Activated T-helper 17 cell treated with anti-CD3 and anti-CD28 coated beads, Interleukin-2, amount 50 U/mL, for 72 hours (primary cell): ENCODE measurements at regions not wholly inside any gene's neighbourhood (a gene's known extent, or its start where the extent isn't known, plus 50 kb on each side); places are given as distances from the start of the nearest gene placed in this dataset.
"Not testable (repeated sequence)": the region's sequence is repeated elsewhere in the genome, so short reads cannot be mapped to it uniquely, and the experiment has no call there.

Experiments used
- ATAC-seq: fragments of 150-1000 bp; cut with Tn5 transposase; replicated peaks from 2 replicates; pipeline ENCODE4 v1.10.0; 2021; ENCODE audit warnings: mild to moderate bottlenecking, moderate library complexity
- H3K27ac Mint-ChIP-seq: one replicate; pipeline ENCODE4 v1.8.0; 2022; ENCODE audit warnings: mixed read lengths
- H3K27me3 Mint-ChIP-seq: one replicate; pipeline ENCODE4 v1.8.0; 2022; ENCODE audit warnings: mixed read lengths
- H3K36me3 Mint-ChIP-seq: one replicate; pipeline ENCODE4 v1.8.0; 2022; ENCODE audit warnings: low read depth, mild to moderate bottlenecking, mixed read lengths
- H3K4me1 Mint-ChIP-seq: one replicate; pipeline ENCODE4 v1.8.0; 2022; ENCODE audit warnings: mixed read lengths
- H3K4me3 Mint-ChIP-seq: one replicate; pipeline ENCODE4 v1.8.0; 2022; ENCODE audit warnings: mild to moderate bottlenecking, mixed read lengths
- H3K9me3 Mint-ChIP-seq: one replicate; pipeline ENCODE4 v1.8.0; 2022; ENCODE audit warnings: mixed read lengths

- ATAC-seq = no peak
Observed at GRCh38 chr5:87183896-87184295, 83.8 kb upstream of the RASA1 start.

GRCh38 chr5:87184605-87185004, 83.1 kb upstream of the RASA1 start:
- H3K36me3 Mint-ChIP-seq = no peaks in the 10 kb centered on the region
- H3K9me3 Mint-ChIP-seq = no peaks in the 10 kb centered on the region
- ATAC-seq = no peak
- peaks cover 10% of the 10 kb centered on the region for H3K4me1 Mint-ChIP-seq
- no peaks in the 10 kb centered on the region for H3K27me3 Mint-ChIP-seq
- H3K27ac Mint-ChIP-seq = no peak overlapping the region
- H3K4me3 Mint-ChIP-seq = no peak overlapping the region

More at GRCh38 chr5:87183896-87184295, 83.8 kb upstream of the RASA1 start:
- no peaks in the 10 kb centered on the region for H3K27me3 Mint-ChIP-seq
- H3K9me3 Mint-ChIP-seq = no peaks in the 10 kb centered on the region
- H3K4me3 Mint-ChIP-seq = no peak overlapping the region
- peaks cover 10% of the 10 kb centered on the region for H3K4me1 Mint-ChIP-seq
- no peaks in the 10 kb centered on the region for H3K36me3 Mint-ChIP-seq
- H3K27ac Mint-ChIP-seq = no peak overlapping the region

DNA sequence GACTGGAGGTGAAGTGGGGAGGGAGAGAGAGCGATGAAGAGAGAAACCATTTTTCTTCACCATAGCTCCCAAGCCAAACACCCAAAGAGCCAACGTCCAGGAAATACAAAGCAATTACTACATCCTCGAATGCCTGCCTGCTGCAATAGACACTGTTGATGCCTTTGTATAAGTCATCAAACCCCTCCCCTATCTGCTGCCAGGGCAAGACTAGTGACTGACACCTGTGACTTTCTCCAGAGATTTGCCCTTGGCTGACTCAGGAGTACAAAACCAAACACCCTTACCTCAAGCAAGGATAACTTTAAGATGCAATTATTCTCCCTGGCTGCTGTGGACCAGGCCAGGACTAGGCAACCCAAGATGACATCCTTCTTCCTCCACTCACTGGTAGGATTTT, 81.8 kb upstream of the RASA1 start:
- no peaks in the 10 kb centered on the region for H3K9me3 Mint-ChIP-seq
- ATAC-seq = no peak
- H3K36me3 Mint-ChIP-seq = no peaks in the 10 kb centered on the region
- peaks cover 10% of the 10 kb centered on the region for H3K4me1 Mint-ChIP-seq
- no peaks in the 10 kb centered on the region for H3K27me3 Mint-ChIP-seq
- H3K4me3 Mint-ChIP-seq = no peak overlapping the region
- no peak overlapping the region for H3K27ac Mint-ChIP-seq

DNA sequence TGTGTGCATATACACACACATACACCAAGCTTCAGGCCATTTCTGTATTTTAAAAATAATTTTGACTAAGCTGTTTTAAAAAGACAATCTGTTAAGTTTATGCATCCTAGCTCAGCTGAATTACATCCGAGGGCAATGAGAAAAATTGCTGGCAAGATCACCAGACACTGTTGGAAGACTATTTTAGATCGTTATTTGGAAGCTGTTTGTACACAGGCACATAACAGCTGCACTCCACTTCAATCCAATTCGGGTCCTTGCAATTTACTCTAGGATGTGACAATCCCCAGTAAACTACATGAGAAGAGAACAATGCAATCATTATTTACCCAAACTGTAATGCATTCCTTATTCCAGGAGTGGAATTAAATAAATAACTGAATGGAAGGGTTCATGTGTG, 79.3 kb upstream of the RASA1 start:
- no peak for ATAC-seq
- Mint-ChIP-seq H3K27me3 (no peaks in the 10 kb centered on the region), H3K4me1 (peaks cover 5% of the 10 kb centered on the region), H3K36me3 (no peaks in the 10 kb centered on the region), H3K27ac (no peak overlapping the region), H3K9me3 (no peaks in the 10 kb centered on the region), H3K4me3 (no peak overlapping the region)

GRCh38 chr5:87190041-87190440, 77.6 kb upstream of the RASA1 start:
- no peak for ATAC-seq
- Mint-ChIP-seq H3K4me1 (peaks cover 7% of the 10 kb centered on the region), H3K27me3 (no peaks in the 10 kb centered on the region), H3K9me3 (no peaks in the 10 kb centered on the region), H3K4me3 (no peak overlapping the region), H3K27ac (no peak overlapping the region), H3K36me3 (no peaks in the 10 kb centered on the region)

DNA sequence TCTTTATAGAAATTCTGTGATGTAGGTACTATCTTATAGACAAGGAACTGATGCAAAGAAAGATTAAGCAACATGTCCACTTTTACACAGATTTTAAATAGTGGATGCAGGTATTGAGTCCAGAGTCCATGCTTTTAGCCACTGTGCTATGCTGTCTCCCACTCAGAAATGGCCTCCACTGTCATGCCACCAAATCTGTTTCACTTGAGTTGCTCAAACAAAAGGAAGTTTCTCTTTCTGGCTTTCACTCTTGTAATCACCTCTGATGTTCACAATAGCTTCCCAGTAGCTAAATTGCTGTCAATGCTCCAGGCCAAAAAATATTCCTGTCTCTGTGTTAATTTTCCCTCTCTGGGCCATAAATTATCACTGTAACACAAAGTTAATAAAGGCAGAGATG, 77.0 kb upstream of the RASA1 start:
- Mint-ChIP-seq H3K9me3 (no peaks in the 10 kb centered on the region), H3K27me3 (no peaks in the 10 kb centered on the region), H3K36me3 (no peaks in the 10 kb centered on the region), H3K27ac (peak overlapping the region; percentile 50), H3K4me3 (no peak overlapping the region), H3K4me1 (peaks cover 13% of the 10 kb centered on the region)
- ATAC-seq = no peak

DNA sequence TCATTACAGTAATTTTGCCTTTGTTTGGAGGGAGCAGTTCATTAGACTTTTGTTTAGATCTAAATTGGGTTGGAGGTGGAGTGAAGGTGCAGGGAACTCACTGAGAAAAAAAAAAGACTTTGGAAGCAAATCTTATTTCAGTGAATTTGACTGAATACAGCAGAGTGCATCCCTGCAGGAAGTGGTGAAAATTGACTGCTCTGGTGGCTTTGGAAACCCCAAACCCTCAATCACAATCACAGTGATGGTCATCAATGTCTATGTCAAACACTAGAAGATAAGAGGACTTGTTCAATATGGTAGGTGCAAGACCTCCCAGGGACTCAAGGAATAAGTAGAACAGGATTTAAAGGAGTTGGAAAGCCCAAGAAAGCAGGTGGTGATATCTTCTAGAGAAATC, 76.0 kb upstream of the RASA1 start:
- Mint-ChIP-seq H3K27me3 (no peaks in the 10 kb centered on the region), H3K9me3 (no peaks in the 10 kb centered on the region), H3K4me1 (peaks cover 15% of the 10 kb centered on the region), H3K4me3 (no peak overlapping the region), H3K36me3 (no peaks in the 10 kb centered on the region), H3K27ac (no peak overlapping the region)
- no peak for ATAC-seq

GRCh38 chr5:87195104-87195591, 72.5 kb upstream of the RASA1 start:
- Mint-ChIP-seq H3K27ac (peak overlapping the region; percentile 16), H3K27me3 (no peaks in the 10 kb centered on the region), H3K9me3 (no peaks in the 10 kb centered on the region), H3K36me3 (no peaks in the 10 kb centered on the region), H3K4me1 (peaks cover 15% of the 10 kb centered on the region), H3K4me3 (peak overlapping the region; percentile 55)
- ATAC-seq = peak; percentile 75

DNA sequence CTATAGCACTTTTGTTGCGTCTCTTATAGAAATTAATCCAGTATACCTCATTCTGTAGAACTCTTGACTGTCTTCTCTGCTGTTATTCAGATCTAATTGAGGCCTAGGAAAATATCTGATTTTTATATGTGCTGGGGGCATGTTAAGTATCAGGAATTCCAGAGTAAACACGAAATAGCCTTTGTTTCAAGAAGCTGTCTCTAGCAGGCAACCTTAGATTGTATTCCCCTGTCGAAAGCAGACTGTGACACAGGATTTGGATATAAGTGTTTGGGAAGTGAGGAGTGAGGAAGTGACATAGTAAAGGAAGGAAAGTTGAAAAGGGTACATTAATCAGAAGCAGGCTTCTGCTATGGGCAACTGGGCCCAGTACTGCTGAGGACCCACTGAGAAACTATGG, 72.1 kb upstream of the RASA1 start:
- Mint-ChIP-seq H3K27me3 (no peaks in the 10 kb centered on the region), H3K4me1 (peaks cover 15% of the 10 kb centered on the region), H3K36me3 (no peaks in the 10 kb centered on the region), H3K4me3 (peak overlapping the region; percentile 55), H3K9me3 (no peaks in the 10 kb centered on the region), H3K27ac (peak overlapping the region; percentile 16)
- no peak for ATAC-seq

DNA sequence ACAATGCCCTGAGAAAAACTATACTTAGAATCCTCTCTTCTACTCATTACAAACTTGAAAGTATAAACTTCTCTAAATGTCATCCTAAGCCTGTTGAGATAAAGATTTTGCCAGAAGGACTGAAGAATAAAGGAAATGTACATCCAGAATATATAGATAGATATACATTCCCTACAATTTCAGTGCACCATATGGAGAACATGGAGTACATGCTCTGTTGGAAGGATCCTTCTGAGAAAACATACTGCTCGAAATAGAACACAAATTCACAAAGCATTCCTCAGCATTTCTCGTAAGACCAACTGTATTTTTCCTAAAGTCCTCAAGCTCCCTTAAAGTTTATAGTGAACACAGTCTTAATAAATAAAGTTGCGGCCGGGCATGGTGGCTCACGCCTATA, 69.7 kb upstream of the RASA1 start:
- Mint-ChIP-seq H3K4me1 (peaks cover 10% of the 10 kb centered on the region), H3K27ac (no peak overlapping the region), H3K9me3 (no peaks in the 10 kb centered on the region)

GRCh38 chr5:87199246-87199645, 68.4 kb upstream of the RASA1 start:
- not testable (repeated sequence) for H3K36me3 Mint-ChIP-seq, H3K4me1 Mint-ChIP-seq, H3K9me3 Mint-ChIP-seq, H3K27ac Mint-ChIP-seq, ATAC-seq, H3K27me3 Mint-ChIP-seq, H3K4me3 Mint-ChIP-seq

More for the DNA sequence above, 69.7 kb upstream of the RASA1 start:
- no peaks in the 10 kb centered on the region for H3K27me3 Mint-ChIP-seq
- ATAC-seq = no peak
- H3K4me3 Mint-ChIP-seq = no peak overlapping the region
- H3K36me3 Mint-ChIP-seq = no peaks in the 10 kb centered on the region

- H3K36me3 Mint-ChIP-seq, H3K27me3 Mint-ChIP-seq, ATAC-seq, H3K4me1 Mint-ChIP-seq, H3K4me3 Mint-ChIP-seq, H3K9me3 Mint-ChIP-seq, H3K27ac Mint-ChIP-seq: not testable (repeated sequence)
Observed at GRCh38 chr5:87199704-87200103, 68.0 kb upstream of the RASA1 start.

DNA sequence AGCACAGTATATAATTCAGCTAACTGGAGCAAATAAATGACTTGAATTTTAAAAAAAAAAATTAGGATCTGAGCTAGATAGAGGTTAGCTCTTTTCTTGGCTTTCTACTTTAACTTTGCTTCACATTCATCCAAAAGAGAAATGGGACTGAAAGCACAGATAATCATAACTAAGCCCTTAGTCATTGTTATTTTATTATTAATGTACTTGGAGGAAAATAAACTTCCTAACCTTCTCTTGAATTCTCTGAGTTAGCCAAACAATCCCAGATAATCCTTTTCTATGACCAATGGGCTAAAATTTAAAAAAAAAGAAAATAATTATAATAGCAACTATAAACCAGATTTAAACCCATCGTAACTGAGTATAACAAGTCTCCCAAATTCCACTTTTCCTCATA, 57.6 kb upstream of the RASA1 start:
- Mint-ChIP-seq H3K4me3 (no peak overlapping the region), H3K4me1 (peaks cover 1% of the 10 kb centered on the region), H3K27me3 (no peaks in the 10 kb centered on the region), H3K9me3 (peaks cover 4% of the 10 kb centered on the region), H3K36me3 (no peaks in the 10 kb centered on the region), H3K27ac (no peak overlapping the region)
- no peak for ATAC-seq

DNA sequence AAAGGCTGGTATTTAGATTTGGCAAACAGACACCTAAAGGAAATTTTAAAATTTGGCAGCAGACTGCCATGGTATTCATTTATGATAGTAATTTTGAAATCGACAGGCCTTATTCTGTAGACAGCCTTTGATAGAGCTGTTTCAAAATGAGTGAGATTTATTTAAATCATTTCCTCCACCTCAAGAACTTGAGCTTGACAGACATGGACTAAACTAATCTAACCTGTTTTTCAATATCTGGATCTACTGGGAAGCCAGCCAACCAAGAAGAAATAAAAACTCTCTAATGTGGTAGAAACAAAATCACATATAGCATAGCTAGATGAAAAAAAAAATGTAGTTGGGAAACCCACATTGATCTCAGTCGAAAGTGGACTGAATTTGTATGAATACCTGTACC, 56.9 kb upstream of the RASA1 start:
- H3K27ac Mint-ChIP-seq = no peak overlapping the region
- H3K9me3 Mint-ChIP-seq = peaks cover 4% of the 10 kb centered on the region
- H3K4me3 Mint-ChIP-seq = no peak overlapping the region
- no peaks in the 10 kb centered on the region for H3K27me3 Mint-ChIP-seq
- no peaks in the 10 kb centered on the region for H3K36me3 Mint-ChIP-seq
- peaks cover 4% of the 10 kb centered on the region for H3K4me1 Mint-ChIP-seq
- ATAC-seq = no peak

DNA sequence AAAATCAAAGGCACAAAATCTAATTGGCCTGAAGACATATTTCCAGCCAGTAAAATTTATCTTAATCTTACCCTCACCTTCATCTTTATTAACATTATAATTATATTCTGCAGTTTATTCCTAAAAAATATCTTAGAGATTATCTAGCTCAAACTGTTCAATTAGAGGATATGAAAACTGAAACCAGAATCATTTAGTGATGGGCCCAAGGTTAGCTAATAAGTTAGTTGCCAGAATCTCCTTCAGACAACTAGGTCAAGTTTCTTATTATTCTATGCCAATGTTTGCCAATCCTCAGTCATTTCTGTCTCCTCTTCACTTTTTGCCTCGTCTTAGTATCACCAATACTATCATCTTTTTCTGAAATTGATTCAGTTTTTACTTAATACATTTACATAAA, 56.0 kb upstream of the RASA1 start:
- Mint-ChIP-seq H3K9me3 (peaks cover 4% of the 10 kb centered on the region), H3K4me1 (peaks cover 4% of the 10 kb centered on the region), H3K27ac (no peak overlapping the region), H3K27me3 (no peaks in the 10 kb centered on the region), H3K36me3 (no peaks in the 10 kb centered on the region), H3K4me3 (no peak overlapping the region)
- ATAC-seq = no peak

DNA sequence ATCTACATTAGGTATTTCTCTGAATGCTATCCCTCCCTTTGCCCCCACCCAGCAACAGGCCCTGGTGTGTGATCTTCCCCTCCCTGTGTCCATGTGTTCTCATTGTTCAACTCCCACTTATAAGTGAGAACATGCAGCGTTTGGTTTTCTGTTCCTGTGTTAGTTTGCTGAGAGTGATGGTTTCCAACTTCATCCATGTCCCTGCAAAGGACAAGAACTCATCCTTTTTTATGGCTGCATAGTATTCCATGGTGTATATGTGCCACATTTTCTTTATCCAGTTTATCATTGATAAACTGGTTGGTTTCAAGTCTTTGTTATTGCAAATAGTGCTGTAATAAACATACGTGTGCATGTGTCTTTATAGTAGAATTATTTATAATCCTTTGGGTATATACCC, 55.5 kb upstream of the RASA1 start:
- H3K27me3 Mint-ChIP-seq, ATAC-seq, H3K27ac Mint-ChIP-seq, H3K36me3 Mint-ChIP-seq, H3K9me3 Mint-ChIP-seq, H3K4me1 Mint-ChIP-seq, H3K4me3 Mint-ChIP-seq: not testable (repeated sequence)
